ENCODE measurements at regions not wholly inside any gene's neighbourhood (a gene's known extent, or its start where the extent isn't known, plus 50 kb on each side); places are given as distances from the start of the nearest gene placed in this dataset.

GRCh38 chr14:49971156-49972130, 78.6 kb downstream of the ARF6 start:
- peak overlapping the region; percentile 96 for H3K27ac Mint-ChIP-seq
- intact Hi-C loops (cut with micrococcal nuclease): loop anchor here (1.0 to 10.0 kb wide), 13 partner anchors 9 to 263 kb away; partner anchors contain the start of gene SOS2
- TF ChIP-seq CTCF (IDR thresholded peaks at IDR 0.05): no peak
- H3K4me3 Mint-ChIP-seq: peak overlapping the region; percentile 44
- H3K9me3 Mint-ChIP-seq: no peaks in the 10 kb centered on the region
- H3K27me3 Mint-ChIP-seq: no peaks in the 10 kb centered on the region
- ATAC-seq (ENCODE audit: low read depth) (peak; percentile 90), DNase-seq (no peak)
- H3K4me1 Mint-ChIP-seq: peaks cover 70% of the 10 kb centered on the region
- no peaks in the 10 kb centered on the region for H3K36me3 Mint-ChIP-seq (ENCODE audit: low read depth)
- ChIA-PET CTCF (interaction anchor here (0.9 to 3.7 kb wide), 18 partner anchors 9 to 119 kb away, joined by 3 to 19 read pairs (median 4); partner anchors contain the start of genes ARF6 and NEMF), POLR2A (interaction anchor here (0.6 to 11.4 kb wide), 42 partner anchors 9 to 145 kb away, joined by 3 to 301 read pairs (median 8); partner anchors contain the start of genes ARF6, NEMF and VCPKMT)

GRCh38 chr14:49972131-49972671, 79.3 kb downstream of the ARF6 start:
- Mint-ChIP-seq H3K27ac (peak overlapping the region; percentile 96), H3K9me3 (no peaks in the 10 kb centered on the region), H3K27me3 (no peaks in the 10 kb centered on the region), H3K4me1 (peaks cover 75% of the 10 kb centered on the region), H3K36me3 (ENCODE audit: low read depth) (no peaks in the 10 kb centered on the region), H3K4me3 (peak overlapping the region; percentile 44)
- CTCF ChIA-PET: interaction anchor here (0.9 to 3.7 kb wide), 12 partner anchors 10 to 120 kb away, joined by 3 to 19 read pairs (median 8); partner anchors contain the start of genes ARF6 and NEMF
- POLR2A ChIA-PET: interaction anchor here (0.7 to 11.4 kb wide), 30 partner anchors 8 to 132 kb away, joined by 3 to 301 read pairs (median 10); partner anchors contain the start of gene ARF6
- ATAC-seq (ENCODE audit: low read depth): no peak
- DNase-seq: no peak
- TF ChIP-seq CTCF (IDR thresholded peaks at IDR 0.05): no peak
- intact Hi-C loops (cut with micrococcal nuclease): loop anchor here (10.0 kb wide), 1 partner anchor 263 kb away; the partner anchor contains the start of gene SOS2

GRCh38 chr14:49972823-49973222, 79.9 kb downstream of the ARF6 start:
- CTCF ChIA-PET: interaction anchor here (1.4 to 3.7 kb wide), 6 partner anchors 27 to 110 kb away, joined by 3 to 17 read pairs (median 14); partner anchors contain the start of gene ARF6
- H3K36me3 Mint-ChIP-seq (ENCODE audit: low read depth): no peaks in the 10 kb centered on the region
- ATAC-seq (ENCODE audit: low read depth) (no peak), DNase-seq (no peak)
- no peak for TF ChIP-seq CTCF (IDR thresholded peaks at IDR 0.05)
- no peaks in the 10 kb centered on the region for H3K27me3 Mint-ChIP-seq
- peak overlapping the region; percentile 96 for H3K27ac Mint-ChIP-seq
- intact Hi-C loops (cut with micrococcal nuclease): loop anchor here (10.0 kb wide), 1 partner anchor 262 kb away; the partner anchor contains the start of gene SOS2
- H3K9me3 Mint-ChIP-seq: no peaks in the 10 kb centered on the region
- peaks cover 80% of the 10 kb centered on the region for H3K4me1 Mint-ChIP-seq
- POLR2A ChIA-PET: interaction anchor here (0.6 to 11.4 kb wide), 20 partner anchors 12 to 109 kb away, joined by 3 to 301 read pairs (median 13); partner anchors contain the start of gene ARF6
- peak overlapping the region; percentile 44 for H3K4me3 Mint-ChIP-seq

- TF ChIP-seq CTCF (IDR thresholded peaks at IDR 0.05): no peak
- H3K27ac Mint-ChIP-seq: peak overlapping the region; percentile 66
- H3K4me1 Mint-ChIP-seq: peaks cover 90% of the 10 kb centered on the region
- H3K4me3 Mint-ChIP-seq: no peak overlapping the region
- POLR2A ChIA-PET: interaction anchor here (1.1 to 11.4 kb wide), 7 partner anchors 14 to 110 kb away, joined by 7 to 301 read pairs (median 20); partner anchors contain the start of gene ARF6
- ATAC-seq (ENCODE audit: low read depth): no peak
- intact Hi-C loops (cut with micrococcal nuclease): loop anchor here (10.0 kb wide), 1 partner anchor 260 kb away; the partner anchor contains the start of gene SOS2
- H3K36me3 Mint-ChIP-seq (ENCODE audit: low read depth): no peaks in the 10 kb centered on the region
- no peaks in the 10 kb centered on the region for H3K9me3 Mint-ChIP-seq
- no peaks in the 10 kb centered on the region for H3K27me3 Mint-ChIP-seq
- no peak for DNase-seq
- CTCF ChIA-PET: interaction anchor here (1.2 to 2.0 kb wide), 2 partner anchors 26 to 80 kb away, joined by 4 to 7 read pairs; no protein-coding TSS in a partner anchor
These were observed 82.4 kb downstream of the ARF6 start for GRCh38 chr14:49975276-49975675.
